H9 (cell line): ENCODE measurements at regions not wholly inside any gene's neighbourhood (a gene's known extent, or its start where the extent isn't known, plus 50 kb on each side); places are given as distances from the start of the nearest gene placed in this dataset.

Experiments used
- DNase-seq: peaks from one replicate; pipeline ENCODE4 v3.0.0-alpha.2; 2017
- H2AFZ ChIP-seq: one replicate; pipeline ENCODE4 v1.6.1; 2013; ENCODE audit warnings: mild to moderate bottlenecking, low read length, control low read depth, moderate library complexity
- H2AK5ac ChIP-seq: 2 replicates; pipeline ENCODE4 v1.6.1; 2013; ENCODE audit warnings: low read length, control low read depth, mixed read lengths; ENCODE audit not compliant: insufficient read length
- H2BK120ac ChIP-seq: one replicate; pipeline ENCODE4 v1.6.1; 2013; ENCODE audit warnings: low read depth, mild to moderate bottlenecking, low read length, control low read depth, inconsistent platforms; ENCODE audit not compliant: poor library complexity, severe bottlenecking
- H2BK12ac ChIP-seq: 2 replicates; pipeline ENCODE4 v1.6.1; 2013; ENCODE audit warnings: low read length, control low read depth, mixed read lengths, low read depth; ENCODE audit not compliant: insufficient read length
- H2BK15ac ChIP-seq: 2 replicates; pipeline ENCODE4 v1.6.1; 2013; ENCODE audit warnings: low read depth, low read length, control low read depth
- H2BK20ac ChIP-seq: one replicate; pipeline ENCODE4 v1.6.1; 2013; ENCODE audit warnings: low read depth, mild to moderate bottlenecking, low read length, control low read depth, inconsistent platforms; ENCODE audit not compliant: poor library complexity, severe bottlenecking
- H2BK5ac ChIP-seq: 2 replicates; pipeline ENCODE4 v1.6.1; 2013; ENCODE audit warnings: low read length, control low read depth, mixed read lengths; ENCODE audit not compliant: insufficient read length
- H3K14ac ChIP-seq: 2 replicates; pipeline ENCODE4 v1.6.1; 2013; ENCODE audit warnings: low read length, control low read depth; ENCODE audit not compliant: insufficient read depth
- H3K18ac ChIP-seq: 2 replicates; pipeline ENCODE4 v1.6.1; 2013; ENCODE audit warnings: low read depth, mild to moderate bottlenecking, mixed read lengths, low read length, control low read depth; ENCODE audit not compliant: insufficient read length
- H3K23ac ChIP-seq: 2 replicates; pipeline ENCODE4 v1.6.1; 2013; ENCODE audit warnings: low read length, control low read depth, mixed read lengths, low read depth; ENCODE audit not compliant: insufficient read length
- H3K23me2 ChIP-seq: 2 replicates; pipeline ENCODE4 v1.6.1; 2013; ENCODE audit warnings: low read depth, mild to moderate bottlenecking, mixed read lengths, low read length, control low read depth; ENCODE audit not compliant: insufficient read length, poor library complexity, severe bottlenecking
- H3K27ac ChIP-seq: 2 replicates; pipeline ENCODE4 v1.5.1; 2013; ENCODE audit warnings: low read length, control low read depth, mixed read lengths, low read depth; ENCODE audit not compliant: insufficient read length
- H3K27me3 ChIP-seq: 2 replicates; pipeline ENCODE4 v1.6.1; 2013; ENCODE audit warnings: low read length, control low read depth, inconsistent platforms; ENCODE audit not compliant: insufficient read depth
- H3K4ac ChIP-seq: 2 replicates; pipeline ENCODE4 v1.6.1; 2013; ENCODE audit warnings: low read depth, mild to moderate bottlenecking, control low read depth, inconsistent platforms, low read length, moderate library complexity
- H3K4me1 ChIP-seq: 2 replicates; pipeline ENCODE4 v1.6.1; 2013; ENCODE audit warnings: low read length, control low read depth, inconsistent platforms; ENCODE audit not compliant: insufficient read depth
- H3K4me2 ChIP-seq: 2 replicates; pipeline ENCODE4 v1.6.1; 2013; ENCODE audit warnings: low read length, control low read depth, mixed read lengths; ENCODE audit not compliant: insufficient read length, insufficient read depth
- H3K56ac ChIP-seq: 2 replicates; pipeline ENCODE4 v1.6.1; 2013; ENCODE audit warnings: low read depth, mild to moderate bottlenecking, mixed read lengths, low read length, control low read depth; ENCODE audit not compliant: insufficient read length
- H3K79me1 ChIP-seq: 2 replicates; pipeline ENCODE4 v1.6.1; 2013; ENCODE audit warnings: low read depth, mild to moderate bottlenecking, moderate library complexity, low read length, control low read depth, inconsistent platforms; ENCODE audit not compliant: insufficient read depth, poor library complexity, severe bottlenecking
- H3K79me2 ChIP-seq: 2 replicates; pipeline ENCODE4 v1.6.1; 2013; ENCODE audit warnings: low read length, control low read depth, inconsistent platforms; ENCODE audit not compliant: insufficient read depth
- H3K9ac ChIP-seq: 2 replicates; pipeline ENCODE4 v1.6.1; 2013; ENCODE audit warnings: low read length, control low read depth, mixed read lengths; ENCODE audit not compliant: insufficient read length; ENCODE audit errors: extremely low read depth
- H3K9me3 ChIP-seq: one replicate; pipeline ENCODE4 v1.6.1; 2013; ENCODE audit warnings: low read depth, low read length, inconsistent platforms; ENCODE audit not compliant: control insufficient read depth
- H3T11ph ChIP-seq: one replicate; pipeline ENCODE4 v1.6.1; 2013; ENCODE audit warnings: mild to moderate bottlenecking, low read length, control low read depth, inconsistent platforms
- H4K20me1 ChIP-seq: one replicate; pipeline ENCODE4 v1.6.1; 2013; ENCODE audit not compliant: control insufficient read depth, insufficient read length, insufficient read depth
- H4K5ac ChIP-seq: 2 replicates; pipeline ENCODE4 v1.6.1; 2013; ENCODE audit warnings: low read depth, mild to moderate bottlenecking, mixed read lengths, low read length, control low read depth; ENCODE audit not compliant: insufficient read length
- H4K8ac ChIP-seq: replicated peaks from 2 replicates; pipeline ENCODE4 v1.6.1; 2013; ENCODE audit warnings: low read length, control low read depth, mixed read lengths, low read depth; ENCODE audit not compliant: insufficient read length
- H4K91ac ChIP-seq: 2 replicates; pipeline ENCODE4 v1.6.1; 2013; ENCODE audit warnings: low read depth, mild to moderate bottlenecking, moderate library complexity, mixed read lengths, low read length, control low read depth; ENCODE audit not compliant: insufficient read length
- H3K27ac Mint-ChIP-seq, 3 experiments: 2 replicates in 2 of 3; 3 replicates in 1 of 3; pipeline ENCODE4 v1.8.0; 2020 to 2021; ENCODE audit warnings: mixed read lengths in 3 of 3, mild to moderate bottlenecking in 1 of 3, moderate library complexity in 1 of 3
- H3K27me3 Mint-ChIP-seq: 2 replicates; pipeline ENCODE4 v1.8.0; 2021; ENCODE audit warnings: low read depth, mild to moderate bottlenecking, moderate library complexity, mixed read lengths
- H3K36me3 Mint-ChIP-seq, 3 experiments: 2 replicates in 2 of 3; 3 replicates in 1 of 3; pipeline ENCODE4 v1.8.0; 2020 to 2021; ENCODE audit warnings: low read depth in 3 of 3, mixed read lengths in 3 of 3; ENCODE audit not compliant: insufficient read depth in 1 of 3
- H3K4me1 Mint-ChIP-seq, 2 experiments: 2 replicates each; pipeline ENCODE4 v1.8.0; 2020; ENCODE audit warnings: mixed read lengths in 2 of 2
- H3K4me3 Mint-ChIP-seq, 2 experiments: 2 replicates in 1 of 2; 3 replicates in 1 of 2; pipeline ENCODE4 v1.8.0; 2020 to 2021; ENCODE audit warnings: mild to moderate bottlenecking in 2 of 2, mixed read lengths in 2 of 2, moderate library complexity in 1 of 2
- H3K9me3 Mint-ChIP-seq, 2 experiments: 2 replicates in 1 of 2; 3 replicates in 1 of 2; pipeline ENCODE4 v1.8.0; 2020; ENCODE audit warnings: mild to moderate bottlenecking in 2 of 2, mixed read lengths in 2 of 2, moderate library complexity in 1 of 2
- WGBS: extraction: QIAGEN DNeasy Blood & Tissue Kit; methylation state at CpG from one replicate; pipeline ENCODE4 v1.1.7; 2013; ENCODE audit warnings: missing lambda C conversion rate, low lambda C conversion rate, mixed read lengths; ENCODE audit not compliant: insufficient read length; ENCODE audit errors: extremely low coverage; 5-methylcytosine and 5-hydroxymethylcytosine counted together
- TF ChIP-seq, protein P1 (sequence below): fragments of 200-600 bp; sonication (generic); conservative IDR thresholded peaks from 3 replicates; pipeline ENCODE4 v1.8.0; 2021; ENCODE audit warnings: antibody characterized with exemption, mild to moderate bottlenecking

DNA sequence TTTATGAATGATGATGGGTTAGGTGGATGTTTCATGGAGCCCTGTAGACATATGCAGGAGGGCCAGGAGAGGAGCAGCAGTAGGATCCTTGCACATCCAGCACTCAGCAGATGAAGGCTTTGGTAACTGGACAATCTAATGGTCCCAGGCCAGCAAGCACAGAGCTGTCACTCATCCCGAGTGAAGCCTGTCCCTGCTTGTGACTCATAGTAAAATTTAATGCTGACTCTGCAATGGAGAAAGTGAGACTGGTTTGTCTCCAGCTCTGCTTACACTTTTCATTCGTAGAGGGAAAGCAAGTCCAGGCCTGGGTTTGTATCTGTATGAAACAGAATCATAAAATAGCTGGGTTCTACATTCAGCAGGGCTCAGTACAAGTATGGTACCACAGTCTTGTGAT is 131.7 kb downstream of the DTWD1 start:
- Histone ChIP-seq H3T11ph (no peak overlapping the region), H2BK15ac (no peak overlapping the region), H4K91ac (no peak overlapping the region), H3K9me3 (no peaks in the 10 kb centered on the region), H4K20me1 (no peaks in the 10 kb centered on the region), H2AK5ac (no peak overlapping the region), H2BK12ac (no peak overlapping the region), H4K5ac (no peak overlapping the region), H3K23ac (no peak overlapping the region), H3K79me1 (no peaks in the 10 kb centered on the region), H3K23me2 (no peaks in the 10 kb centered on the region), H3K27ac (no peak overlapping the region), H2BK5ac (no peak overlapping the region), H3K79me2 (no peaks in the 10 kb centered on the region), H2BK120ac (no peak overlapping the region), H3K4ac (no peak overlapping the region), H3K27me3 (no peaks in the 10 kb centered on the region), H2BK20ac (no peak overlapping the region), H3K14ac (no peak overlapping the region), H3K18ac (no peak overlapping the region), H4K8ac (no peak overlapping the region), H2AFZ (no peak overlapping the region), H3K4me2 (no peak overlapping the region), H3K4me1 (no peaks in the 10 kb centered on the region), H3K56ac (no peak overlapping the region), H3K9ac (no peak overlapping the region)
- Mint-ChIP-seq H3K27me3 (no peaks in the 10 kb centered on the region), H3K27ac (no peak overlapping the region), H3K9me3 (no peaks in the 10 kb centered on the region; a peak in 1 of 5 replicates), H3K4me1 (peaks cover 0 to 5% of the 10 kb centered on the region in 2 experiments; a peak in 1 of 4 replicates), H3K4me3 (no peak overlapping the region), H3K36me3 (no peaks in the 10 kb centered on the region)
- TF ChIP-seq, protein P1, sequence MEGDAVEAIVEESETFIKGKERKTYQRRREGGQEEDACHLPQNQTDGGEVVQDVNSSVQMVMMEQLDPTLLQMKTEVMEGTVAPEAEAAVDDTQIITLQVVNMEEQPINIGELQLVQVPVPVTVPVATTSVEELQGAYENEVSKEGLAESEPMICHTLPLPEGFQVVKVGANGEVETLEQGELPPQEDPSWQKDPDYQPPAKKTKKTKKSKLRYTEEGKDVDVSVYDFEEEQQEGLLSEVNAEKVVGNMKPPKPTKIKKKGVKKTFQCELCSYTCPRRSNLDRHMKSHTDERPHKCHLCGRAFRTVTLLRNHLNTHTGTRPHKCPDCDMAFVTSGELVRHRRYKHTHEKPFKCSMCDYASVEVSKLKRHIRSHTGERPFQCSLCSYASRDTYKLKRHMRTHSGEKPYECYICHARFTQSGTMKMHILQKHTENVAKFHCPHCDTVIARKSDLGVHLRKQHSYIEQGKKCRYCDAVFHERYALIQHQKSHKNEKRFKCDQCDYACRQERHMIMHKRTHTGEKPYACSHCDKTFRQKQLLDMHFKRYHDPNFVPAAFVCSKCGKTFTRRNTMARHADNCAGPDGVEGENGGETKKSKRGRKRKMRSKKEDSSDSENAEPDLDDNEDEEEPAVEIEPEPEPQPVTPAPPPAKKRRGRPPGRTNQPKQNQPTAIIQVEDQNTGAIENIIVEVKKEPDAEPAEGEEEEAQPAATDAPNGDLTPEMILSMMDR = no peak
- no peak for DNase-seq
- WGBS = no CpG with 5 or more reads among the region's 2 CpGs
